ENCODE measurements at regions not wholly inside any gene's neighbourhood (a gene's known extent, or its start where the extent isn't known, plus 50 kb on each side); places are given as distances from the start of the nearest gene placed in this dataset.

DNA sequence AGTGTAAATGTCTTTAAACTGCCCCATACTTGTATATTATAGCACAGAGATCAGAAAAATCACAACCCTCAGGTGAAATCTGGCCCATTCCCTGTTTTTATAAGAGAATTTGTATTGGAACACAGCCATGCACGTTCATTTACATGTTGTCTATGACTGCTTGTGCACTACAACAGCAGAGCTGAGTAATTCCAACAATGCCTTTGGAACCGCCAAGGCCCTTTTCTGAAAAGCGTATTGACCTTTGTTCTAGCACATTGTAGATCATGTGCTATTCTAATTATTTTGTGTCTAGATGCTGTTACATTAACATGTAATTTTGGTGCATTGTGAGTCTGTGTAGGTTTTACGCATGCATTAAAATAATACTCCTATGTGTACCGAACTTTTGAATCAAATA lies 339.6 kb downstream of the CHRM3 start:
- Histone ChIP-seq H3K4me2 (no peak overlapping the region), H3F3A (replicated peaks; ENCODE audit: low read depth) (no peaks in the 10 kb centered on the region), H3K4me3 (no peak overlapping the region), H3K4me1 (ENCODE audit: insufficient read depth) (no peaks in the 10 kb centered on the region), H3K27me3 (ENCODE audit: insufficient read depth) (no peaks in the 10 kb centered on the region), H3K27ac (ENCODE audit: low read depth) (no peak overlapping the region), H4K20me1 (replicated peaks; ENCODE audit: insufficient read depth) (no peaks in the 10 kb centered on the region), H3K79me2 (replicated peaks; ENCODE audit: insufficient read depth) (no peaks in the 10 kb centered on the region), H3K9me2 (ENCODE audit: insufficient read depth) (no peaks in the 10 kb centered on the region), H3K36me3 (ENCODE audit: insufficient read depth) (no peaks in the 10 kb centered on the region), H2AFZ (no peak overlapping the region)
- Mint-ChIP-seq H3K36me3 (ENCODE audit: low read depth) (no peaks in the 10 kb centered on the region), H3K9me3 (no peaks in the 10 kb centered on the region), H3K4me1 (peaks cover 5% of the 10 kb centered on the region; the same call in 2 of the 3 replicates), H3K27ac (no peak overlapping the region), H3K27me3 (ENCODE audit: insufficient read depth, low read depth, poor library complexity) (no peaks in the 10 kb centered on the region), H3K4me3 (no peak overlapping the region)
- no peak for ATAC-seq
- DNase-seq (ENCODE audit: low spot score), result no peak
- TF ChIP-seq, protein P1, sequence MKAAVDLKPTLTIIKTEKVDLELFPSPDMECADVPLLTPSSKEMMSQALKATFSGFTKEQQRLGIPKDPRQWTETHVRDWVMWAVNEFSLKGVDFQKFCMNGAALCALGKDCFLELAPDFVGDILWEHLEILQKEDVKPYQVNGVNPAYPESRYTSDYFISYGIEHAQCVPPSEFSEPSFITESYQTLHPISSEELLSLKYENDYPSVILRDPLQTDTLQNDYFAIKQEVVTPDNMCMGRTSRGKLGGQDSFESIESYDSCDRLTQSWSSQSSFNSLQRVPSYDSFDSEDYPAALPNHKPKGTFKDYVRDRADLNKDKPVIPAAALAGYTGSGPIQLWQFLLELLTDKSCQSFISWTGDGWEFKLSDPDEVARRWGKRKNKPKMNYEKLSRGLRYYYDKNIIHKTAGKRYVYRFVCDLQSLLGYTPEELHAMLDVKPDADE (IDR thresholded peaks at IDR 0.05), result no peak
- TF ChIP-seq NANOG (IDR thresholded peaks at IDR 0.05; ENCODE audit: borderline replicate concordance) (no peak), ZNF331 (CRISPR knock-in tag; IDR thresholded peaks at IDR 0.05; ENCODE audit: low read depth) (no peak), EZH2 (IDR thresholded peaks at IDR 0.05; ENCODE audit: low read depth, unreplicated experiment) (no peak)
- TF ChIP-seq, protein P2, sequence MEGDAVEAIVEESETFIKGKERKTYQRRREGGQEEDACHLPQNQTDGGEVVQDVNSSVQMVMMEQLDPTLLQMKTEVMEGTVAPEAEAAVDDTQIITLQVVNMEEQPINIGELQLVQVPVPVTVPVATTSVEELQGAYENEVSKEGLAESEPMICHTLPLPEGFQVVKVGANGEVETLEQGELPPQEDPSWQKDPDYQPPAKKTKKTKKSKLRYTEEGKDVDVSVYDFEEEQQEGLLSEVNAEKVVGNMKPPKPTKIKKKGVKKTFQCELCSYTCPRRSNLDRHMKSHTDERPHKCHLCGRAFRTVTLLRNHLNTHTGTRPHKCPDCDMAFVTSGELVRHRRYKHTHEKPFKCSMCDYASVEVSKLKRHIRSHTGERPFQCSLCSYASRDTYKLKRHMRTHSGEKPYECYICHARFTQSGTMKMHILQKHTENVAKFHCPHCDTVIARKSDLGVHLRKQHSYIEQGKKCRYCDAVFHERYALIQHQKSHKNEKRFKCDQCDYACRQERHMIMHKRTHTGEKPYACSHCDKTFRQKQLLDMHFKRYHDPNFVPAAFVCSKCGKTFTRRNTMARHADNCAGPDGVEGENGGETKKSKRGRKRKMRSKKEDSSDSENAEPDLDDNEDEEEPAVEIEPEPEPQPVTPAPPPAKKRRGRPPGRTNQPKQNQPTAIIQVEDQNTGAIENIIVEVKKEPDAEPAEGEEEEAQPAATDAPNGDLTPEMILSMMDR (conservative IDR thresholded peaks at IDR 0.05; ENCODE audit: low read depth in 2 of 2), result no peak

DNA sequence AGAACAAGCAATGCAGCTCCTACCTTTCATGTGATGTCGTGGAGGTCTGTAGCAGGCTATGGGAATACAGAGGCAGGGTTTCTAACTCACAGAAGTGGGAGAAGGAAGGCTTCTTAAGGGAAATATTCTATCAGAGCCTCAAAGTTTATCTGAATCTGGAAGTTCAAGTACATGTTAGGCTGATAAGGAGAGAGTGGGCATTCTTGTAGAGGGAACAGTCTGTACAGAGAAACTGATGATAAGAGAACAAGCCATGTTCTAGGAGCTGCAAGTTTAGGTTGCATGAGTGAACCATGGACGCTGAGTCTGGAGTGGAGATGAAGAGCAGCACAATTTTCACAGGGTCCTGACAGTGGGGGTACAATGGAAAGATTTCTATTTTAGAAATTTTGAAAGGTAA lies 344.0 kb downstream of the CHRM3 start:
- Histone ChIP-seq H3K4me1 (ENCODE audit: insufficient read depth) (no peaks in the 10 kb centered on the region), H3K36me3 (ENCODE audit: insufficient read depth) (no peaks in the 10 kb centered on the region), H3K27me3 (ENCODE audit: insufficient read depth) (no peaks in the 10 kb centered on the region), H3K4me3 (no peak overlapping the region), H3F3A (replicated peaks; ENCODE audit: low read depth) (no peaks in the 10 kb centered on the region), H4K20me1 (replicated peaks; ENCODE audit: insufficient read depth) (no peaks in the 10 kb centered on the region), H3K27ac (ENCODE audit: low read depth) (no peak overlapping the region), H2AFZ (no peak overlapping the region), H3K79me2 (replicated peaks; ENCODE audit: insufficient read depth) (no peaks in the 10 kb centered on the region), H3K4me2 (no peak overlapping the region), H3K9me2 (ENCODE audit: insufficient read depth) (no peaks in the 10 kb centered on the region)
- Mint-ChIP-seq H3K36me3 (ENCODE audit: low read depth) (no peaks in the 10 kb centered on the region), H3K27ac (no peak overlapping the region), H3K9me3 (no peaks in the 10 kb centered on the region), H3K27me3 (ENCODE audit: insufficient read depth, low read depth, poor library complexity) (no peaks in the 10 kb centered on the region), H3K4me3 (no peak overlapping the region), H3K4me1 (peaks cover 5% of the 10 kb centered on the region; the same call in 2 of the 3 replicates)
- DNase-seq (ENCODE audit: low spot score) (no peak), ATAC-seq (no peak)
- TF ChIP-seq STAT1 (IDR thresholded peaks at IDR 0.05; ENCODE audit: unreplicated experiment) (no peak), EZH2 (IDR thresholded peaks at IDR 0.05; ENCODE audit: low read depth, unreplicated experiment) (no peak), NANOG (IDR thresholded peaks at IDR 0.05; ENCODE audit: borderline replicate concordance) (no peak), ZNF114 (CRISPR knock-in tag; IDR thresholded peaks at IDR 0.05) (no peak), EZH2phosphoT487 (IDR thresholded peaks at IDR 0.05; ENCODE audit: unreplicated experiment) (no peak), ZNF331 (CRISPR knock-in tag; IDR thresholded peaks at IDR 0.05; ENCODE audit: low read depth) (no peak), POLR2AphosphoS5 (IDR thresholded peaks at IDR 0.05; ENCODE audit: low read depth) (no peak), CREB1 (CRISPR knock-in tag; IDR thresholded peaks at IDR 0.05; ENCODE audit: low read depth) (no peak)
- TF ChIP-seq, protein P1 (IDR thresholded peaks at IDR 0.05), result no peak
- TF ChIP-seq, protein P3, sequence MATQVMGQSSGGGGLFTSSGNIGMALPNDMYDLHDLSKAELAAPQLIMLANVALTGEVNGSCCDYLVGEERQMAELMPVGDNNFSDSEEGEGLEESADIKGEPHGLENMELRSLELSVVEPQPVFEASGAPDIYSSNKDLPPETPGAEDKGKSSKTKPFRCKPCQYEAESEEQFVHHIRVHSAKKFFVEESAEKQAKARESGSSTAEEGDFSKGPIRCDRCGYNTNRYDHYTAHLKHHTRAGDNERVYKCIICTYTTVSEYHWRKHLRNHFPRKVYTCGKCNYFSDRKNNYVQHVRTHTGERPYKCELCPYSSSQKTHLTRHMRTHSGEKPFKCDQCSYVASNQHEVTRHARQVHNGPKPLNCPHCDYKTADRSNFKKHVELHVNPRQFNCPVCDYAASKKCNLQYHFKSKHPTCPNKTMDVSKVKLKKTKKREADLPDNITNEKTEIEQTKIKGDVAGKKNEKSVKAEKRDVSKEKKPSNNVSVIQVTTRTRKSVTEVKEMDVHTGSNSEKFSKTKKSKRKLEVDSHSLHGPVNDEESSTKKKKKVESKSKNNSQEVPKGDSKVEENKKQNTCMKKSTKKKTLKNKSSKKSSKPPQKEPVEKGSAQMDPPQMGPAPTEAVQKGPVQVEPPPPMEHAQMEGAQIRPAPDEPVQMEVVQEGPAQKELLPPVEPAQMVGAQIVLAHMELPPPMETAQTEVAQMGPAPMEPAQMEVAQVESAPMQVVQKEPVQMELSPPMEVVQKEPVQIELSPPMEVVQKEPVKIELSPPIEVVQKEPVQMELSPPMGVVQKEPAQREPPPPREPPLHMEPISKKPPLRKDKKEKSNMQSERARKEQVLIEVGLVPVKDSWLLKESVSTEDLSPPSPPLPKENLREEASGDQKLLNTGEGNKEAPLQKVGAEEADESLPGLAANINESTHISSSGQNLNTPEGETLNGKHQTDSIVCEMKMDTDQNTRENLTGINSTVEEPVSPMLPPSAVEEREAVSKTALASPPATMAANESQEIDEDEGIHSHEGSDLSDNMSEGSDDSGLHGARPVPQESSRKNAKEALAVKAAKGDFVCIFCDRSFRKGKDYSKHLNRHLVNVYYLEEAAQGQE (IDR thresholded peaks at IDR 0.05; ENCODE audit: unreplicated experiment), result no peak
- TF ChIP-seq, protein P2 (conservative IDR thresholded peaks at IDR 0.05; ENCODE audit: low read depth in 2 of 2), result no peak

Measured in GM23338 (cell line).